ENCODE measurements at regions not wholly inside any gene's neighbourhood (a gene's known extent, or its start where the extent isn't known, plus 50 kb on each side); places are given as distances from the start of the nearest gene placed in this dataset.

DNA sequence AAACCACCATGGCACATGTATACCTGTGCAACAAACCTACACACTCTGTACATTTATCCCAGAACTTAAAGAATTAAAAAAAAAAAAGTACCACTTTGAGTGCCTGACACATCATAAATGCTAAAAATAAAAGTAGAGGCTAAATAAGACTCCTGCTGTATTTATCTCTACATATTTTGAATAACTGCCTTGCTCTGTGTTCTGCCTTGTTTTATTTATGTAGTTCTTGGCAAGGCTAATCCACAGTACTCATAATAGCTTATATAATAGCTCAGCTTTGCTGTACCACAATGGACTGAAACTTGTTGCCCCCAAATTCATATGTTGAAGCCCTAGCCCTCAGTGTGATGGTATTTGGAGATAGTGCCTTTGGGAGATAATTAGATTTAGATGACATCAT is 95.4 kb upstream of the ADAMTS9 start:
- TF ChIP-seq FOXA1 (IDR thresholded peaks at IDR 0.05) = no peak
- TF ChIP-seq ELF4 (IDR thresholded peaks at IDR 0.05) = no peak
- TF ChIP-seq LEF1 (IDR thresholded peaks at IDR 0.05; ENCODE audit: borderline replicate concordance) = no peak
- no peak for TF ChIP-seq SP1 (IDR thresholded peaks at IDR 0.05)
- TF ChIP-seq FOXM1 (IDR thresholded peaks at IDR 0.05; ENCODE audit: borderline replicate concordance) = no peak
- TF ChIP-seq L3MBTL2 (conservative IDR thresholded peaks at IDR 0.05) = no peak
- TF ChIP-seq PKNOX1 (IDR thresholded peaks at IDR 0.05) = no peak
- no peak for TF ChIP-seq BHLHE40 (IDR thresholded peaks at IDR 0.05; ENCODE audit: borderline replicate concordance)
- no peak for TF ChIP-seq HDGF (IDR thresholded peaks at IDR 0.05; ENCODE audit: borderline replicate concordance)
- TF ChIP-seq ZNF384 (IDR thresholded peaks at IDR 0.05) = no peak
- TF ChIP-seq ARNT (IDR thresholded peaks at IDR 0.05) = no peak
- TF ChIP-seq FOXK2 (IDR thresholded peaks at IDR 0.05) = no peak
- no peak for TF ChIP-seq NFRKB (IDR thresholded peaks at IDR 0.05)

Data from HEK293T (cell line).